ENCODE measurements at regions not wholly inside any gene's neighbourhood (a gene's known extent, or its start where the extent isn't known, plus 50 kb on each side); places are given as distances from the start of the nearest gene placed in this dataset.
A peak's percentile ranks its signal among the peaks of the same experiment; 100 is the strongest.

DNA sequence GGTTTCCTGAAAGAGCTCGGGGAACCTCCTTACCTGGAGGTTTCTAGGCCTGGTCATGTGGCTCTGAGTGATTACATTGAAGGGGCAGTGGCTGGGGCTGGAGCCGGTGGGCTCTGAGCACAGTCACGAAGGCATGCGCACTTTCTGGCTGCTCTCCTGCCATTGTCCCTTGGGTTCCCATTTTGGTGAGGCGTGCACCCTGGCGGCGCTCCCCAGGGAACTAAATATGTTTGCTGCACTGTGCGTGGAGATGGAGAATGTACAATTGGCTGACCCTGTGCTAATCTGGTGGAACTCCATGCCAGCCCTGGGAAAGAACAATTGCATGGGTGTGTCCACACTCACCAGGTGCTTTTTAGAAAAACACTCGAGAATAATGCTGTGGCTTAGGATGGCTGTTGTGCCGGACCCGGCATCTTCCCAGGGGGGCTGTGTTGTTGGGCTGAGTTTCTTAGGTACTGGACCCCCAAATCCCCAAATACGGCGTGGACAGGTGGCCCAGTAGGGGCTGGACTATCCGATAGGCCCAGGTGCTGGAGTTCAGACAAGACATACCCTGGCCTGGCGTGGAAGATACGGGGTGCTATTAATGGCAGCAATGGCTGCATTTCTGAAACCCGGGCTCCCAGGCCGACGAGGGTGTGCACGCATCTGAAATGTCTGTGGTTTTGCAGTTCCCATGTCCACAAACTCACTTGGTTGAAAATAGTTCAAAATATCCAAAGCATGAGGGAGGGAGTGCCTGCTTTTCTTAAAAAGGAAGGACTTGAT is 230.5 kb downstream of the SEC14L1 start:
- TF ChIP-seq SIN3A (IDR thresholded peaks at IDR 0.05; ENCODE audit: borderline replicate concordance, insufficient read depth, low read length), result no peak
- TF ChIP-seq FOXP2 (optimal IDR thresholded peaks at IDR 0.05; ENCODE audit: borderline replicate concordance, extremely low read depth, extremely low read length, insufficient read depth), result no peak
- TF ChIP-seq, protein P1, sequence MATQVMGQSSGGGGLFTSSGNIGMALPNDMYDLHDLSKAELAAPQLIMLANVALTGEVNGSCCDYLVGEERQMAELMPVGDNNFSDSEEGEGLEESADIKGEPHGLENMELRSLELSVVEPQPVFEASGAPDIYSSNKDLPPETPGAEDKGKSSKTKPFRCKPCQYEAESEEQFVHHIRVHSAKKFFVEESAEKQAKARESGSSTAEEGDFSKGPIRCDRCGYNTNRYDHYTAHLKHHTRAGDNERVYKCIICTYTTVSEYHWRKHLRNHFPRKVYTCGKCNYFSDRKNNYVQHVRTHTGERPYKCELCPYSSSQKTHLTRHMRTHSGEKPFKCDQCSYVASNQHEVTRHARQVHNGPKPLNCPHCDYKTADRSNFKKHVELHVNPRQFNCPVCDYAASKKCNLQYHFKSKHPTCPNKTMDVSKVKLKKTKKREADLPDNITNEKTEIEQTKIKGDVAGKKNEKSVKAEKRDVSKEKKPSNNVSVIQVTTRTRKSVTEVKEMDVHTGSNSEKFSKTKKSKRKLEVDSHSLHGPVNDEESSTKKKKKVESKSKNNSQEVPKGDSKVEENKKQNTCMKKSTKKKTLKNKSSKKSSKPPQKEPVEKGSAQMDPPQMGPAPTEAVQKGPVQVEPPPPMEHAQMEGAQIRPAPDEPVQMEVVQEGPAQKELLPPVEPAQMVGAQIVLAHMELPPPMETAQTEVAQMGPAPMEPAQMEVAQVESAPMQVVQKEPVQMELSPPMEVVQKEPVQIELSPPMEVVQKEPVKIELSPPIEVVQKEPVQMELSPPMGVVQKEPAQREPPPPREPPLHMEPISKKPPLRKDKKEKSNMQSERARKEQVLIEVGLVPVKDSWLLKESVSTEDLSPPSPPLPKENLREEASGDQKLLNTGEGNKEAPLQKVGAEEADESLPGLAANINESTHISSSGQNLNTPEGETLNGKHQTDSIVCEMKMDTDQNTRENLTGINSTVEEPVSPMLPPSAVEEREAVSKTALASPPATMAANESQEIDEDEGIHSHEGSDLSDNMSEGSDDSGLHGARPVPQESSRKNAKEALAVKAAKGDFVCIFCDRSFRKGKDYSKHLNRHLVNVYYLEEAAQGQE (IDR thresholded peaks at IDR 0.05; ENCODE audit: insufficient read depth in 1 of 2, low read depth in 2 of 2, low read length in 2 of 2), result no peak

DNA sequence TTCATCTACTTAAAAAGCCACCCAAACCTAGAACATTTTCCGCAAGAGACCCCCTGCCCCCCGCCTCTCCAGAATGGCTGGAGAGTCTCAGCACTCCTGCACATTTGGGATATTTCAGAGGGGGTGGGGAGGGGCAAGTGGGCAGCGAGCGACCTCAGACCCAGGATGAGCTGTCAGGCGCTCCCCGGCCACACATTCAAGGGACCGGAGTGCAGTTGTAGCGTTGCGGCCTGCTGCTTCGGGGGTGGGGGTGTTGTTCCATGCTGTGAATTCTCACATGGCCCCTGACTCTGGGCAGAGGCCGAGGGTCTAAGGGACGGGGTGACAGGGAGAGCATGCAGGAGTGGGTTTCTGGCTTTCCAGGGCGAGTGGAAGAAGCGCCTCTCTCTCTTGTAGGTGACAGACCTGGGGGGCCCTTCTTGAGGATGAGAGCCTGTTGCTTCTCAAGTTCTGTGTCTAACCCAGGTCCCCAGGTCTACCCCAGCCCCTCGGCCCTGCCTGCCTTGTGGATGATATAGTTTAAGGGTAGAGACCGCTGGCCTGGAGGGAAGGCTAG is 231.2 kb downstream of the SEC14L1 start:
- TF ChIP-seq SIN3A (IDR thresholded peaks at IDR 0.05; ENCODE audit: borderline replicate concordance, insufficient read depth, low read length), result no peak
- no peak for TF ChIP-seq FOXP2 (optimal IDR thresholded peaks at IDR 0.05; ENCODE audit: borderline replicate concordance, extremely low read depth, extremely low read length, insufficient read depth)
- TF ChIP-seq, protein P1 (IDR thresholded peaks at IDR 0.05; ENCODE audit: insufficient read depth in 1 of 2, low read depth in 2 of 2, low read length in 2 of 2), result no peak
- no peak for TF ChIP-seq TAF1 (IDR thresholded peaks at IDR 0.05; ENCODE audit: borderline replicate concordance, insufficient read depth, low read length)
- no peak for TF ChIP-seq POLR2AphosphoS5 (IDR thresholded peaks at IDR 0.05; ENCODE audit: low read depth, low read length)

DNA sequence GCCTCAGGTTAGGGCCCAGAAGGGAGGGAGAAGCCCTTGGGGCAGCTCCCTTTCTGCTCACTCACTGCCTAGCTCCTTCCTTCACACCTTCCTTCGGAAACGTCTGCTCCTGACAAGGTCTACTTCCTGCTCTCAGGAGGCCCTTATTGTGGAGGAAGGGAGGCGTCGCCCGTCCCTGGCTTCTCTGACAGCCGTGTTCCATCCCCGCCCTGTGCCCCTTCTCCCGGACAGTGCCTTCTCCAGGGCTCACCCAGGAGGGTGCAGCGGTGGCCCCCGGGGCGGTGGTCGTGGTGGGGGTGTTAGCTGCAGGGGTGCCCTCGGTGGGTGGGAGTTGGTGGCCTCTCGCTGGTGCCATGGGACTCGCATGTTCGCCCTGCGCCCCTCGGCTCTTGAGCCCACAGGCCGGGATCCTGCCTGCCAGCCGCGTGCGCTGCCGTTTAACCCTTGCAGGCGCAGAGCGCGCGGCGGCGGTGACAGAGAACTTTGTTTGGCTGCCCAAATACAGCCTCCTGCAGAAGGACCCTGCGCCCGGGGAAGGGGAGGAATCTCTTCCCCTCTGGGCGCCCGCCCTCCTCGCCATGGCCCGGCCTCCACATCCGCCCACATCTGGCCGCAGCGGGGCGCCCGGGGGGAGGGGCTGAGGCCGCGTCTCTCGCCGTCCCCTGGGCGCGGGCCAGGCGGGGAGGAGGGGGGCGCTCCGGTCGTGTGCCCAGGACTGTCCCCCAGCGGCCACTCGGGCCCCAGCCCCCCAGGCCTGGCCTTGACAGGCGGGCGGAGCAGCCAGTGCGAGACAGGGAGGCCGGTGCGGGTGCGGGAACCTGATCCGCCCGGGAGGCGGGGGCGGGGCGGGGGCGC is 231.9 kb downstream of the SEC14L1 start:
- TF ChIP-seq FOXP2 (optimal IDR thresholded peaks at IDR 0.05; ENCODE audit: borderline replicate concordance, extremely low read depth, extremely low read length, insufficient read depth), result peak; percentile 82
- TF ChIP-seq POLR2AphosphoS5 (IDR thresholded peaks at IDR 0.05; ENCODE audit: low read depth, low read length), result peak; percentile 33; the same call in 1 of the 2 replicates
- TF ChIP-seq TAF1 (IDR thresholded peaks at IDR 0.05; ENCODE audit: borderline replicate concordance, insufficient read depth, low read length), result peak; percentile 57; the same call in 1 of the 2 replicates
- 0 out of 2 replicates have a peak, but pooled peaks have one; percentile 61 for TF ChIP-seq SIN3A (IDR thresholded peaks at IDR 0.05; ENCODE audit: borderline replicate concordance, insufficient read depth, low read length)
- TF ChIP-seq, protein P1 (IDR thresholded peaks at IDR 0.05; ENCODE audit: insufficient read depth in 1 of 2, low read depth in 2 of 2, low read length in 2 of 2), result no peak

DNA sequence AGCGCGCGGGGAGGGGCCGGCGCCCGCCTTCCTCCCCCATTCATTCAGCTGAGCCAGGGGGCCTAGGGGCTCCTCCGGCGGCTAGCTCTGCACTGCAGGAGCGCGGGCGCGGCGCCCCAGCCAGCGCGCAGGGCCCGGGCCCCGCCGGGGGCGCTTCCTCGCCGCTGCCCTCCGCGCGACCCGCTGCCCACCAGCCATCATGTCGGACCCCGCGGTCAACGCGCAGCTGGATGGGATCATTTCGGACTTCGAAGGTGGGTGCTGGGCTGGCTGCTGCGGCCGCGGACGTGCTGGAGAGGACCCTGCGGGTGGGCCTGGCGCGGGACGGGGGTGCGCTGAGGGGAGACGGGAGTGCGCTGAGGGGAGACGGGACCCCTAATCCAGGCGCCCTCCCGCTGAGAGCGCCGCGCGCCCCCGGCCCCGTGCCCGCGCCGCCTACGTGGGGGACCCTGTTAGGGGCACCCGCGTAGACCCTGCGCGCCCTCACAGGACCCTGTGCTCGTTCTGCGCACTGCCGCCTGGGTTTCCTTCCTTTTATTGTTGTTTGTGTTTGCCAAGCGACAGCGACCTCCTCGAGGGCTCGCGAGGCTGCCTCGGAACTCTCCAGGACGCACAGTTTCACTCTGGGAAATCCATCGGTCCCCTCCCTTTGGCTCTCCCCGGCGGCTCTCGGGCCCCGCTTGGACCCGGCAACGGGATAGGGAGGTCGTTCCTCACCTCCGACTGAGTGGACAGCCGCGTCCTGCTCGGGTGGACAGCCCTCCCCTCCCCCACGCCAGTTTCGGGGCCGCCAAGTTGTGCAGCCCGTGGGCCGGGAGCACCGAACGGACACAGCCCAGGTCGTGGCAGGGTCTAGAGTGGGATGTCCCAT is 232.8 kb downstream of the SEC14L1 start:
- TF ChIP-seq SIN3A (IDR thresholded peaks at IDR 0.05; ENCODE audit: borderline replicate concordance, insufficient read depth, low read length), result peak; percentile 48; the same call in 1 of the 2 replicates
- TF ChIP-seq POLR2AphosphoS5 (IDR thresholded peaks at IDR 0.05; ENCODE audit: low read depth, low read length), result no peak
- no peak for TF ChIP-seq FOXP2 (optimal IDR thresholded peaks at IDR 0.05; ENCODE audit: borderline replicate concordance, extremely low read depth, extremely low read length, insufficient read depth)
- TF ChIP-seq, protein P1 (IDR thresholded peaks at IDR 0.05; ENCODE audit: insufficient read depth in 1 of 2, low read depth in 2 of 2, low read length in 2 of 2), result peak in 1 of 2 experiments; percentile 5; a peak in 1 of 4 replicates
- no peak for TF ChIP-seq TAF1 (IDR thresholded peaks at IDR 0.05; ENCODE audit: borderline replicate concordance, insufficient read depth, low read length)

Measured in PFSK-1 (cell line).